Forelimb muscle (tissue), 1 donor: ENCODE measurements at regions not wholly inside any gene's neighbourhood (a gene's known extent, or its start where the extent isn't known, plus 50 kb on each side); places are given as distances from the start of the nearest gene placed in this dataset.
"Not testable (repeated sequence)": the region's sequence is repeated elsewhere in the genome, so short reads cannot be mapped to it uniquely, and the experiment has no call there.

Source experiments
- DNase-seq: peaks from one replicate; pipeline ENCODE4 v3.0.0-alpha.2; 2013; ENCODE audit warnings: low read depth

DNA sequence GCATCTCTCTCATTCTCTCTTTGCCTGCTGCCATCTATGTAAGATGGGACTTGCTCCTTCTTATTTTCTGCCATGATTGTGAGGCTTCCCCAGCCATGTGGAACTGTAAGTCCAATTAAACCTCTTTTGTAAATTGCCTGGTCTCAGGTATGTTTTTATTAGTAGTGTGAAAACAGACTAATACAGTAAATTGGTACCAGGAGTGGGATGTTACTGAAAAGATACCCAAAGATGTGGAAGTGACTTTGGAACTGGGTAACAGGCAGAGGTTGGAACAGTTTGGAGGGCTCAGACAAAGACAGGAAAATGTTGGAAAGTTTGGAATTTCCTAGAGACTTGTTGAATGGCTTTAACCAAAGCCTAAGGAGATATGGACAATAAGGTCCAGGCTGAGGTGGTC is 503.1 kb upstream of the SOX9 start:
- not testable (repeated sequence) for DNase-seq

DNA sequence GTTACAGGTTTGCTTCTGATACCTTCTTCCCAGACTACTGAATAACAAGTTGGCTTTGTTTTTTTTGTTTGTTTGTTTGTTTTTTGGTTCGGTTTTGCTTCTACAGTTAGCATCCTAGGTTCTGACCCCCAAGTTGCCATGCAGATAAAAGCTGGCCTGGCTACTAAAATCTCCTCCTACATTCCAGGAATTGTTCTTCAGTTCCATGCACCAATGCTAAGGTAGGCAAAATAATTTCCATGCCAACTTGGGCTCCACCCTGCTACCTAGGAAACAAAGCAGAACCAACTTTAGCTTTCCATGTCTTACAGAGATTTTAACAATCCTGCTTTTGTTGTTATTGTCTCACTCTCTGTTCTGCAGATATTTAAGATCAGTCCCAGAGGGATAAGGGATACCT is 495.5 kb upstream of the SOX9 start:
- no peak for DNase-seq

DNA sequence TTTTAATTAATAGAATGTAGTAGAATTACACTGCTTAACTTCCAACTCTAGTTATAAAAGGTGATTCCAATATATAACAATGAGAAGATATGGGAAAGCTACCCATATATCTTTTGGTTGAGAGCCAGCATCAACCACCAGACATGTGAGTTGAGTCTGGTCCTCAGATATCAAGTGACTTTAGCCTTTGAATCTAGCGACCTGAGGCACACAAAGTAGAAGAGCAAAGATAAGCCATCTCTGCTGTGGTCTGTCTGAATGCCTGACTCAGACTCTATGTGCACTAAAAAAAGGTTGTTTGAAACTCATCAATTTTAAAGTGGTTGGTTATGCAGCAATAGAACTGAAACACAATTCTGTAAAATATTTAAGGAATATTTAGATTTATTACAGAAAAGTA is 492.5 kb upstream of the SOX9 start:
- DNase-seq: no peak

DNA sequence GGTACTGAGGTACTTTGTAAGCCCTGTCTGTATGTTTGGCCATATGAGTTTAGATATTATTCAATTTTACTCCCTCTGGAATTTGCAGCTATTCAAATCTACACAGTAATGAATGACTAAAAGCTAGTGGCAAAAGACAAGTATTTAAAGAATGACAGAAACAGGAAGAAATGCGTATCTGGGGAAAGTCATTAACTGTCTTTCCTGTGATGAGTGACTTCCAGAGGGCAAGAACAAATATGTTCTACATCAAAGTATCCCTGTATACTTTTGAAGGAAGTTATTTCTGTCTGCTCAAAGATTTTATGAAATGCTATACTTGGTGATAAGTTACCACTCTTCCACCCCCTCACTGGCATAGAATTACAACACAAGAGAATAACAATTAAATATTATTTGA is 489.3 kb upstream of the SOX9 start:
- no peak for DNase-seq

DNA sequence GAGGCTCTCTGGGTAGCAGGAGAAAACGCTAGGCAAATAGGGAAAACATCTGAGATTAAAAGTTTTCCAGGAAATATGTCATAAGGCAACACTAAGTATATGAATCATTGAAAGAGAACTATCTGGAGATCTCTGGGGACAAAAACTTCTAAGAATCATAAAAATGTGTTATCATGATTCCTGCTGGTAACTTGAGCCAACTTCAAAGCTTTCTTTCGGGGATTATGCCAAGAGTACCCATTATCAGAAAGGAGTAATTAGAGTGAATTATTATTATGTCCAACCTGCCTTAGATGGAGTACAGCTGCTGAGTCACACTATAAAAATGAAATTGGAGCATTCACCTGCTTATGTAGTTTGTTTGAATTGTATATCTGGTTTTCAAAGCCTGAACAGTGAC is 488.5 kb upstream of the SOX9 start:
- no peak for DNase-seq

DNA sequence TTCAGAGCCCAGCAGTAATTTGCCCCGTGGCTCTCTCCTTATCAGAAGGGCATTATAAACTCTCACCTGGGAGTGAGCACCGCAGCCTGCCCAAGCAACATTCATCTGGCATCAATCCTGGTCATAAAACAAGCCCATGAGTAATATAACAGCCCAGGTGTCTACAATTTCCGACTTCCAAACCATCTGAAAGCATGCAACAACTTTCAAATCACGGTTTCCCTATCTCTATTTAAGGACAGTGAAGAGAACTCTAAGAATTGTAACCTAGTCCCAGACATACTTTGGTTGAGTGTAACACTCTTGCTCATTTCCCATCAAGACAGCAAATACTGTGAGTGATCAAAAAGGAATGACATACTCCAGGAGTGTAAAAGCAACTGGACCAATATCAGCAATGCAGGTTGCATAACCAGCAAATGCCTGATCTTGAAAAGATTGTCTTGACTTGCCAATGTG is 487.4 kb upstream of the SOX9 start:
- no peak for DNase-seq

DNA sequence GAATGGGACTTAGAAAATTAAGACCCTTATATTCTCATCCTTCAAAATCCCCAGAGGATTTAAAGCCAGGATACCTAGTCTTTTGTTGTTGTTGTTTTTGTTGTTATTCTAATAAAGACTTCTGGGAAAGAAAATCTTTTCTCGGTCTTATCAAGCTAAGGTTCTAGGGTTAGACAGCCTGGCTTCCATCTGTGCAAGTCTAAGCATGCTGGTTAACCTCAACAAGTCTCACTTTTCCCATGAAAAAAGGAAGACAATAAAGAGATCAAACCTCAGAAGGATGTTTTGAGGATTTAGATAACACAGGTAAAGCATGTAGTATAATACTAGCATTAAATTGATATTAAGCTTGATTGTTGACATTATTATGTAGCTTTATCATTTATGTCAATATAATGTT is 486.4 kb upstream of the SOX9 start:
- no peak for DNase-seq

DNA sequence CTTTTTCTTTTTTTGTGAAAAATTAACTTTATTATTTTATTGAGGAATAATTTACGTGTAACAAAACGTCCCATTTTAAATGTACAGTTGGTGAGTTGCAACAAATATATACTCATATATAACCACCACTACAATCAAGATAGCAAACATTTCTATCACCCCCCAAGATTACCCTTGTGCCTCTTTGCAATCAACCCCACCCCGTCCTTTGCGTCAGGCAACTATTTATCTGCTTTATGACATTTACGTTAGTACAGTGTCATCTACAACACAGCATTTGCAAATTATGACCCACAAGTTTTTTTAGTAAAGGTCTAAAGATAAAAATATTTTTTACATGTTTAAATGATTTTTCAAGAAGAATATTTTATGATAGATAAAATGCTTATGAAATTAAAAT is 485.6 kb upstream of the SOX9 start:
- DNase-seq: no peak

DNA sequence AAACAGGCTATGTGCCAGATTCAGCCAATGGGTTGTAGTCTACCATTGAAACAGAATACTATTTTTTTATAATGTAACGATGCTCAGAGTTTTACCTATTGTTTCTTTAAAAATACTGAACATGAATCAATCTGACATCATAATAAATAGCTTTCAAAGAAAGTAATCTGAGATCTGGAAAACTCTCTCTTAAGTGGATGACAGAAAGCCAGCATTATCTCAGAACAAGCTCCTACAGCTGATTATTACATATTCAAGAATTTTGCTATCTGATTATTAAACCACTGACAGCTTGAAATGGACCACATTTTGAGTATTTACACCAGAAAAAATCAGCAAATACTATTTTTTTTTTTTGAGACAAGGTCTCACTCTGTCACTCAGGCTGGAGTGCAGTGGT is 484.2 kb upstream of the SOX9 start:
- no peak for DNase-seq

DNA sequence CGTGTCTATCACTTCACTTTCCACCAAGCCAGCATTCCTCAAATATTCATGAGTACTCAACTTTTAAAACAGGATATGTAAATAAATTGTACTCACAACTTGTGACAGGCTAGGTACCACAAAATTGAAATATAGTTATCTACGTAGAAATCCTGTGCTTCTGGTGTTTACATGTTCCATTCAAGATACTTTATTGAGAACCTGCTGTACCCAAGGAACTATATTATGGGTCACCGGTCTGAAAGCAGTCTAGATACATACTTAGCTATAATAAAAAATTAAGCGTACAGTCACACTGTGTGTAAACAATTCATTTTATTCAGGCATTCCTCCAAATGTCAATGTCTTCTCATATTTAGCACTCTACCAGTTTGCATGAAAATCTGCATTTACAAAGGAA is 482.2 kb upstream of the SOX9 start:
- no peak for DNase-seq

DNA sequence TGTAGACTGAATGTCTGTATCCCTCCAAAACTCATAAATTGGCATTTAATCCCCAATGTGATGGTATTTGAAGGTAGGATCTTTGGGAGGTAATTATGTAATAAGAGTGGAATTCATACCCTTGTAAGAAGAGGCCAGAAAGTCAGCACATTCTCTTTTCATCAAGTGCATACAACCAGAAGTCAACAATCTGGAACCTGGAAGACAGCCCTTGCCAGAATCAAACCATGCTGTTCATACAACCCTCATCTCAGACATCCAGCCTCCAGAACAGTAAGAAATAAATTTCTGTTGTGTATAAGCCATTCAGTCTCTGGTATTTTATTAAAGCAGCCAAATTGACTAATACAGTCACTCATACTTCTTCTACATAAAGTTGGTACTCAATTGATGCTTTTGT is 481.0 kb upstream of the SOX9 start:
- DNase-seq: no peak

DNA sequence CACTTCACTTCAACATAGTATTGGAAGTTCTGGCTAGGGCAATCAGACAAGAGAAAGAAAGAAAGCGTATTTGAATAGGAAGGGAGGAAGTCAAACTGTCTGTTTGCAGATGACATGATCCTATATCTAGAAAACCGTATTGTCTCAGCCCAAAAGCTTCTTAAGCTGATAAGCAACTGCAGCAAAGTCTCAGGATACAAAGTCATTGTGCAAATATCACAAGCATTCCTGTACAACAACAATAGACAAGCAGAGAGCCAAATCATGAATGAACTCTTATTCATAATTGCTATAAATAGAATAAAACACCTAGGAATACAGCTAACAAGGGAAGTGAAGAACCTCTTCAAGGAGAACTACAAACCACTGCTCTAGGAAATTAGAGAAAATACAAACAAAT is 473.9 kb upstream of the SOX9 start:
- DNase-seq: not testable (repeated sequence)

DNA sequence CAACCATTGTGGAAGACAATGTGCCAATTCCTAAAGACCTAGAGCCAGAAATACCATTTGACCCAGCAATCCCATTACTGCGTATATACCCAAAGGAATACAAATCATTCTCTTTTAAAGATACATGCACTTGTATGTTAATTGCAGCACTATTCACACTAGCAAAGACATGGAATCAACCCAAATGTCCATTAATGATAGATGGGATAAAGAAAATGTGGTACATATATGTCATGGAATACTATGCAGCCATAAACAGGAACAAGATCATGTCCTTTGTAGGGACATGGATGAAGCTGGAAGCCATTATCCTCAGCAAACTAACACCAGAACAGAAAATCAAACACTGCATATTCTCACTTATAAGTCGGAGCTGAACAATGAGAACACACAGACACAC is 472.5 kb upstream of the SOX9 start:
- DNase-seq: not testable (repeated sequence)

DNA sequence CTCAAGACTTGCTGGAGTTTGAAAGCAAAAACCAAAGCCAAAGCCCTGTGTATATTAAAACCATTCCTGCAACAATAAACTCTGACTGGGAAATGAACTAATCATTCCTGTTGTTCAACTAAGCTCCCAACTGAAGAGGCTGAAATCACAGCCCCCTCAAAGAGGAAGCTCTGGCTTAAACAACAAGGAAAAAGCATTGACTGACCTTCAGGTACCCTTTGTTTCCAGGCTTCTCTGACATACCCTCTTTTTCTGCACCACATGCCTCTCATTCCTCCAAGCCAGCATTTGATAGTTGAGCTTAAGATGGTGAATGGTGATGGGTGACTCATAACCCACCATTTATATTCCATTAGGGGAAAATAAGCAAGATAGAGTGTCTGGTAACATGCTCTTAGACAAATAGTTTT is 470.9 kb upstream of the SOX9 start:
- no peak for DNase-seq

DNA sequence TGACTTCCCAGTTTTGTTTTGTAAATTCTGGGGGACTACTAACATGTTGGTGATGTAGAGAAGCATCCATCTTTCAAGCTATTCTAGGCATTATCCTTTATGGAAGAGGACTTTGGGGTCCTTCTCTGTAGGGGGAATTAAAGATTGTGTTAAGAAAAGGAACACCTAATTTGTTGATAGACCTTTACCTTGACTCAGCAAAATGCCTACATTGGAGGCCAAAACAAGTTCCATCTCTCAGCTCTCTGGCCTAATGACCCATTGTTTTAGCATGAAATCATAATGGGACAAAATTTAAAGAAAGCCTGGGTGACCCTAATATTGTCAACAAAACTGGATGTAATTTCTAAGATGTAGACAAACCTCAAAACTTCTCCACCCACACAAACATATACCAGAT is 465.3 kb upstream of the SOX9 start:
- no peak for DNase-seq

DNA sequence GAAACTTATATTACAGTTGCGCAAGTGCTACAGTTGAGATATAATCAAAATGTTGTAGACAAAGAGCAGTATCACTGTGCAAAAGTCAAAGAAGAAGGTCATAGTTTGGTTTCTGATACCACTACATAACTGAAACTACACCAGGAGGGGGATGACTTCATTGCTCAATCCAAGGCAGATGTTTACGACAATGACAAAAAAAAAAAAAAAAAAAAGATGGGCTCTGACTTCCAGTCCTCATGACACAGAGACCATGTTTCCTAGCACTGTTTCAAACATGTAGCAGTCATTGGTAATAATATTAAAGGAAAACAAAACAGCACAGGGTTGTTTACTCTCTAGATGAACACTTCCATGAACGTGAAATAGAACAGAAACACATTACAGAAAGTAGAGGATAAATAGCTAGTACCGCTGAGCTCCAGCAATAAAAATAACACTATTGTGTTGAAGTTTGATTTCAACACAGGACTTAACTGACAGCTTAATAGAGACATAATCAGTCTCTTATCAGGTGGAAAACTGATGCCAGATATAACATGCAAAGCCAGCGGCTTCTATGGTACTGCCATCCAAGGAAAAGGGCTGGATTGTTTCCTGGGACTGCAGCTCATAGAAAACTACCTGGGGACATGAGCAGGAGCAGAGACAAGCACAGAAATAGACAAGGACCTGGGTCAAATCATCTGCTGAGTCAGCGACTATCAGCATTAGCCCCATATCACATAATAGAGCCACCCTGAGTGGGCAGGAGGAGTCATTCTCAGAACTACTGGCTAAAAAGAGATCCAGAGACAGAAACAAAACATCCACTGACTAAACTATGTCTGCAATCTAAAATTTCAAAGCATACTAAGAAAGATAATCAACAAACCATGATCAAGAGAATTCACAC is 463.6 kb upstream of the SOX9 start:
- DNase-seq: no peak

DNA sequence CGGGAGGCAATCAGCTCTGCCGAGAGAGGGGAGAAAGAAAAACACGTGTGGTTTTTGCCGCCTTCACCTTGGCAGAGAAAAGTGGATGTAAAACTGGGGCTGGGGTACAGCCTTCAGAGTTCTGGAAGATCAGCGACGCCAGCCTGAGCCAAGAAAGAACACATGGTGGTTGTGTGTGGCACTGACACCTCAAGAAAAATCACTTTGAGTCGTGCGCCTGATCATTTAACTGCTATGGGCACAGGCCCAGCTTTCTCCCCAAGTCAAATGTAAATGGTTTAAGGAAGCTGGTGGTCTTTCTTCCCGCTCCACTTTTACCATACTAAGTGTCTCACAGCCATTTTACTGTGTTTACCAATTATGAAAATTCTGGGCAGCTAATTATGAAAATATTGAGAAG is 461.8 kb upstream of the SOX9 start:
- no peak for DNase-seq

DNA sequence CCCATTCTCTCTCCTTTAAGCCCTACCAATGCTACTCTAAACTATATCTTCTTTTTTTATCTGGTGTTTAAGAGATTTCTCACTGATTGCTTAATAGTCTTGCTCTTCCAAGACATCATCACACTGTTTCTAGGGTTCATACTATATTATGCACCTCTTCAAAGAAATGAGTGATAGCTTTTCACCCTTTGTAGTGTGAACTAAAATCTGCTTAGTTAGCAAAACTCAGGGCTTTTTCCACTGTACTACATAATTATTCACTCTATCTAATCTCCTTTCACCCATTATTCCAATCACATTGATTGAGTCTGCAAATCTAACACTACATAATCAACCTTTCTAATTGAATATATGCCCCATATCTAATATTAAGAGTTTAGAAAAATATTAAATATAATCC is 456.0 kb upstream of the SOX9 start:
- no peak for DNase-seq

DNA sequence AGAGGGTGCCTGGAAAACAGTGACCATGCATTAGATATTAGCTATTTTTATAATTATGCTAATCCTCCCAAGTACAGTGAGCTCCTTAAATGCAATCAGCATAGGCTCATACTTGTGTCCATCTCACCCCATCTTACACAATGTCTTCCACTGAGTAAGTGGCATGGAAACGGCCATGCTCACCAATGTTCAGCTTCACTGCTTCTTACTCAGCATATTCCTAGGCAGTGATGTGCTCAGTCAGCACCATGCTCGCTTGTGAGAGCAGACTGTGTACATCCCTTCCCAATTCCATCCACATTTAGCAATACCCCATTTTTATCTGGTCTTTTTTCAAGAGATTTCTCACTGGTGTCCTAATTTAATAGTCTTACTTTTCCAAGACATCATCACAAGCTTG is 454.8 kb upstream of the SOX9 start:
- no peak for DNase-seq

DNA sequence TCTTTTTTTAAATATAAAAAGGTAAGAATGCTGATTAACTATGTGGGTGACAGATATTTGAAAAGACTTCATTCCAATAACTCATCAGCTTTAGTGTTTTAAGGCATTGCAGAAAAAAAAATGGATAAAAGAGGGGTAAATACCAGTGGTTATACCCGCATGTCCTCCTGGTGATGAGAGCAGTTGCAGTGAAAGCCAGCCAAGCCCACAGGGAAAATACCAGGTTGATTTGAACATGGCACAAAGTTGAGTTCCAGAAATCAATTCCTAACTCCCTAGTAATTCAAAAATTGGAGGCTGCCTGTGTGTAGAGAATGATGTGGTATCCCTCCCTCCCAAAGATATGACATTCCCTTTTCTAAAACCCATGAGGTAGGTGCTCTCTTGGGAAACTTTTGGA is 453.2 kb upstream of the SOX9 start:
- no peak for DNase-seq

DNA sequence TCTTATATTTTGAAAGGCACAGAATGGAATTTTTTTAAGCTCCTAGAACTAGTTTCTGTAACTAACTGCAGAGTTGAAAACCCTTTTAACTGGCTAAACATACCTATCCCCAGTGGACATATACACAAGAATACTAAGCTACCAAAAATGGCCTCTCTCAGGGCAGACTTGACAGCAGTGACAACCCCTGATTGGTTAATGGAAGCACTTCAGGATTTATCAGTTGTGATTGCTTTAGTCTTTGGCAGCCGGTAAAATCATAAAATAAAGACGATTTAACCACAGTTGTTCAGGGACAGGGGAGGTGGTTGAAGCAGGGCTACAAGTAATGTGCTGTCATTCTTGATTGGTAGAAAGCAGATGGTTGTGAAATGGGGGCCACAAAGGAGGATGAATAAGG is 452.0 kb upstream of the SOX9 start:
- DNase-seq: no peak

DNA sequence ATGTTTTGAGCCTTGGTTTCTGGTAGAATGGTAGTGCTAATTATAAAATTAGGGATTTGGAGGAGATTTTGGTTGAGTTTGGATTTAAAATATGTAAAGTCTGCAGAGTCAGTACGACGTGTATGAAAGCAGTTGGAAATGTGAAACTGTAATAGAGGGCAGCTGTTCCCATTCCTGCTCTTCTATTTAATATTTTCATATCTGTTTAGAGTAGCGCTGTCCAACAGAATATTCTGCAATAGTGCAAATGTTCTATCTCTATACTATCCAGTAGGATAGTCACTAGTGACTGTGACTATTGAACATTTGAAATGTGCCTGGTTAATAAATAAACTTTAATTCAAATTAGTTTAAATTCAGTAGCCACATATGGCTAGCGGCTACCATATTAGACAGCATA is 443.4 kb upstream of the SOX9 start:
- no peak for DNase-seq

DNA sequence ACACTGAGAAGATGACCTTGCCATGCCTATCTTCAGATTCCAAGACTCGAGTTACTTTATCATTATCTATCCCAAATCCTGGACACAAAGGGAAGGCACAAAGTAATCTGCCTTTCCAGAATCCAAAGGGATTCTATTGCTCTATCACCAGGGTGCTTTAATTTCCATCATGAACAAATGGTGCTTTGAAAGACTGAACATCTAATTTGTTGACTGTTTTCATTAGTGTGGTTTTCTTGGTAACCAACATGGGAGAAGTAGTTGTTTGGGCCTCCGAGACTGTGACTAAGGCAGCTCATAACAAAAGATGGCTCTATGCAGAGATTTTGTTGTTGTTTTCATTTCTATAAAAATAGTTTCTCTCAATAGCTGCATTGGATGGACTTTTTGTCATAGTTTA is 441.0 kb upstream of the SOX9 start:
- no peak for DNase-seq
